ENCODE measurements at regions not wholly inside any gene's neighbourhood (a gene's known extent, or its start where the extent isn't known, plus 50 kb on each side); places are given as distances from the start of the nearest gene placed in this dataset.

DNA sequence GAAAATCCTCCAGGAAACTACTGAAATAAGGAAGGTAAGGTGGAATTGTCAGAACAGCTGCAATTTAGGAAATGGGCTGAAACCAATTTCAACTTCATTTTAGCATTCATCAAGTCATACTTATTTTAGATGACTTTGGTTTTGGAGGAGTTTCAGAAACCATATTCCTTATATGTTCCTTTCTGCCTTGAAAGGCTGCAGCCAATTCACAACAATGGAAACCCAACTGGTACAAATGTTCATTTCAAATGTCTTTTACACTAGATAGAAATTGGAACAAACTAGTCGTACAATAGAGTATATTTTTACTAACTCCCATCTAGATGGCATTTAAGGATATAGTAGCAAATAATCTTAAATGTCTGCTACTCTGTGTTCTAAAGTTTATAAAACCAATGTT lies 82.6 kb upstream of the ANKH start:
- TF ChIP-seq CTCF (IDR thresholded peaks at IDR 0.05): no peak
- no peak for TF ChIP-seq EZH2 (IDR thresholded peaks at IDR 0.05; ENCODE audit: borderline replicate concordance, insufficient read depth, low read depth, low read length, poor library complexity, severe bottlenecking)

Data from B cell (primary cell).